HG03064 (cell line): ENCODE measurements at regions not wholly inside any gene's neighbourhood (a gene's known extent, or its start where the extent isn't known, plus 50 kb on each side); places are given as distances from the start of the nearest gene placed in this dataset.
A peak's percentile ranks its signal among the peaks of the same experiment; 100 is the strongest.
"Not testable (repeated sequence)": the region's sequence is repeated elsewhere in the genome, so short reads cannot be mapped to it uniquely, and the experiment has no call there.

ENCODE experiments used
- ATAC-seq: cut with Tn5 transposase; IDR thresholded peaks from one replicate; pipeline ENCODE4 v1.9.1; 2021; ENCODE audit warnings: low read depth; ENCODE audit not compliant: unreplicated experiment

DNA sequence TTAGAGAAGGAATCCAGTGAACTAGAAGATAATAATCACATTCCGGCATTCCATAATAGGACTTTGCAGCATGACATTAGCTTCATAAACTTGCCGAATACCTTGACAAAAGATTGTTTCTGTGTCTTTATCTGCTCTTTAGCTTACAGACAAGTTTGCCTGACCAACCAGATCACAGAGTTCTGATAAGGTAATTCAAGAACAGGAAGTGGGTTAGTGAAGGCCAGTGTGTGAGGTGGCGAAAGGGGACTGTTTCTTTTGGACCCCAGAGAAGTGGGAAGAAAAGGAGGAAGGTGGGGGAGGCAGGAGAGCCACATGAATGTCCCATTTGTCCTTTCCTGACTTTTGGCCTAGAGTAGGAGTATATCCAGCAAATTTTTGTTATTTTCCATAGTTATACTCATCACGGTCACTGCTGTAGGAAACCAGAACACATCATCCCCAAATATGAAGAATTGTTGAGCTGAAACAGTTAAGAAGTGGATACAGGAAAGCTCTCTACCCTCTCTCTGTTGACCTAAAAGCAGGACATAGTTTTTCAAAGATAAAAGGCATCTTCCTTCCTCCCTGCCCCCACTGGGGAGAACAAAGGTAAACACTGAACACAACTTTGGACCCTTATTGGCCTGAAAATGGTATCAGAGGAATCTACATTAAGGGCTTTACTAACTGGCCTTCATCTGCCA, 72.4 kb upstream of the TNFAIP3 start:
- no peak for ATAC-seq

DNA sequence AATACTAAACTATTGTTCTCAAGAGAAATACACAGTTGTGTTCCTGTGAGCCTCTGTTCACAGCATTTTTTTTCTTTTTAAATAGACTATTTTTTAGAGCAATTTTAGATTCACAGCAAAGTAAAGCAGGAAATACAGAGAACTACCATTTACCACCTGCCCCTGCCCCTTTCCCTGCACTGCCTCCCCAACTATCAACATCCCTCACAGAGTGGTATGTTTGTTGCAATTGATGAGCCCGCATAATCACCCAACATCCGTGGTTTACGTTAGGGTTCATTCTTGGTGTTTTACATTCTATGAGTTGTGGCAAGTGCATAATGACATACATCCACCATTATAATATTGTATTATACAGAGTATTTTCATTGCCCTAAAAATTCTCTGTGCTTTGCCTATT, 71.6 kb upstream of the TNFAIP3 start:
- ATAC-seq = no peak

DNA sequence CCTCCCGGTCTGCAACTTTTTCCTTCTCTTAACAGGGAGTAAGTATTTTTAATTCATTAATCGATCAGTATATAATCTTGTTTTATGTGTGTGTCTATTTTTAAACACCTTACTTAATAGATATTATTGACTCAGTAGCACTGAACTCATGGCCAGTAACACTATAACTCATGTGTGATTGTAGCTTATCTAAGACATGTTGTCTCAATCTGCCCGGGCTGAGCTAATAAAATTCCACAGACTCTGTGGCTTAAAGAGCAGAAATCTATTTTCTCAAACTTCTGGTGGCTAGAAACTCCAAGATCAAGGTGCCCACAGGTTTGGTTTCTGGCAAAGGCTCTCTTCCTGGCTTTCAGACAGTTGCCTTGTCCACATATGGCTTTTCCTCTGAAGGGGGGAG, 68.8 kb upstream of the TNFAIP3 start:
- no peak for ATAC-seq

DNA sequence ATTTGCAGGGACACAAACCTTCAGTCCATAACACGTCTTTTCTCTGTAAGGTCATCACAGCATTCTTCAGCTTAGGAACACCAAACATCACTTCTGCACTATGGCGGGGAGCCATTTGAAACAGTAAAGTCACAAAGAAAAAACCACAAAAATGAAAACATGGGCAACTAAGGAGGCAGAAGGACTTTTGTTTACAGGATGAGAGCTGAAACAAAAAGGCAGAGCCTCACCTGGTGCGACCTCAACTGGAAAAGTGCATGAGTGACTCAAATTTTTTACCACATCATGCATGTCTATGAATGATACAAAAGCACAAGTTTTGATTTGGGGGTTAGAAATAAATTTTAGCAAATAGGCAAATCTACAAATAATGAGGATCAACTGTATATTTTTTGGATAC, 68.2 kb upstream of the TNFAIP3 start:
- no peak for ATAC-seq

DNA sequence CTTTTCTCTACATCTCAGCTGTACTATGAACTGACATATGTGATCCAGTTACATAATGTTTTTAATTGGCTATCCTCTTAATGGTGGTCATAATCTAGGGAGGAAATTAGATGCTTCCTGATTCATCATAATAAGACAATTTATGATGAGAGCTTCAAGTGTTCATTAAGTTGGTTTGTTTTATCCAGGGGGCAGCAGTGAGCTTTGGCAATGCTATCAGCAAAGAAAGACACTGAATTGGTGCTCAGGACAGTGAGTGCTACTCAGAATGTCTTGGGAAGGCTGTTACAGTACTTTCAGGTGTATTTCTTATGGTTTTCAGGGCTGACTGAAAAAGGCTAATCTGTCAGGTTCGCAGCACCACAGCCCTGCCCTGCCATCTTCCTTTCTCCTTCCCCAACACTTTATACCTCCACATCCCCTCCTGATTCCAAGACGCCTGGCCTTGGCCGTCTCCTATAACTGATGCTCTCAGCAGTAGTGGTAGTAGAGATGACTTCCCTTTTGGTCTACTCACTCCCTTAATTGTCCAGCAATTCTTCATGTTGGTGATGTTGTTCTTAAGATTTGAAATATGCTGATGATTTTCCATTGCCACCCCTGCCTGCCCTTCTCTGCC, 67.0 kb upstream of the TNFAIP3 start:
- no peak for ATAC-seq

DNA sequence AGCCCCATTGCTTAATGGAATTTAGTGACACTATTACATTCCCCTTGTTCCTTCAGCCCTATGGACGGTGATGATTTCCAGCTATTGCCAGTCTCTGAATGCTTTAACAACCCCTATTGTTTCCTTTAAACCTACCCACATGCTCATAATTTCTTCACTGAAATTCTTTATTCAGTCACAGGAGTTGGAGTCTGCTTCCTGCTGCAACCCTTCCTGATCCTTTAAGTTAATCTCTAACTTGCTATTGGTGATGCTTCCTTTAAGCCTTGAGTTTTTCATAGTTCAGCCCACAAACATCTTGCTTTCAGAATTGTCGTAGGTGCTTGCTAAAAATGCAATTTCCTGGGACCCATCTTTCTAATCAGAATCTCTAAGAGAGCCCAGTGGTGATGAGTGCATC, 66.3 kb upstream of the TNFAIP3 start:
- no peak for ATAC-seq

DNA sequence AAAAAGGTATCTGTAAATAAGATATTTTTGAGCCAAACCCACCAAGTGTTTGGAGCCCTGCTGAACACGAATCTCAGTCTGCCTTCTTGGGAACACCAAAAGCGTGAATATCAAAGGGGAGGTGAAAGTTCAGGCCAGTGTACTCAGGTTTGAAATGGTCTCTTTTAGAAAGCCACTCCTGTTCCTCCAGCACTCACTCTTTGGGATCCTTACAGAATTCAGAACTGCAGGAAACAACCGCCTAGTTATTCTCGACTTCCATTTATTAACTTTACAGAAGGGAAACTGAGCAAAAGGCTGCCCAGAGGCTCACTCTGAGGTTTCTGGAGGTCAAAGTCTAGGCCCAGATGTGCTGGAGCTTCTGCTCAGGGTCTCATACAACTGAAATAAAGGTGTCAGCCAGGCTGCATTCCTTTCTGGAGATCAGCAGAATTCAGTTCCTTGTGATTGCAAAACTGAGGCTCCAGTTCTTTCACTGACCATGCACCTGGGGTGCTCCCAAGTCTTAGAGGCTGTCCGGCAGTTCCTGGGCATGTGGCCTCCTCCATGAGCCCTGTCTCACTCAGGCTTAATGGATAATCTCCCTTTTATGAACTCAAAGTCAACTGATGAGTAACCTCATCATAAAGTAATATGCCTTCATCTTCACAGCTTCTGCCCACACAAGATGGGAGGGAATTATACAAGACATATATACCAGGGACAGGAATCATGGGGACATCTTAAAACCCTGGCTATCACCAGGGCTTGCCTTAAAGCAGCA, 65.5 kb upstream of the TNFAIP3 start:
- ATAC-seq = no peak

DNA sequence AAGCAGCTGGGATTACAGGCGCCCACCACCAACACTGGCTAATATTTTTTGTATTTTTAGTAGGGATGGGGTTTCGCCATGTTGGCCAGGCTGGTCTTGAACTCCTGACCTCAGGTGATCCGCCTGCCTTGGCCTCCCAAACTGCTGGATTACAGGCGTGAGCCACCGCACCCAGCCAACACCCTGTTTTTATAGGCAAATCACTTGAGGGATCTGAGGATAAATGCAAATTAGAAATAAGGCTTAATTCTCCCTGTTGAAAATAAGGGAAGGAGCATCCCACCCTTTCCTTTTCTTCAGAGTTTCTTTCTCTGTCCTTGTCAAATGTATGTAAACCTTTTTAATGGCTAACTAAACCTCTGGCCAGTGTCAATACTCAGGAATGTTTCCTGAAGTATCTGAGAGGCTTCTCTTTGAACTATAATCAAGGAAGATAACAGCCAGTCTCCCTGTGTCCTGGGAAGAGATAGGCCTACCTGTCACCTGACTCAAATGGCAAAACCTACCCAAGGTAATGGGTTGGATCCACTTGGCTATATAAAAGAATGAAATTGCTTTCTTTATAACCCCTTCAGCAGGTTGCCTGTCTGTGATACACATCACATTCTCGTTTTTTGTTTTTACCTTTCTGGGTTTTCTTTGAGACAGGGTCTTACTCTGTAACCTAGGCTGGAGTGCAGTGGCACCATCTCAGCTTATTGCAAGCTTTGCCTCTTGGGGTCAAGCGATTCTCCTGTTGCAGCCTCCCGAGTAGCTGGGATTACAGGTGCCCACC, 64.5 kb upstream of the TNFAIP3 start:
- ATAC-seq = no peak

DNA sequence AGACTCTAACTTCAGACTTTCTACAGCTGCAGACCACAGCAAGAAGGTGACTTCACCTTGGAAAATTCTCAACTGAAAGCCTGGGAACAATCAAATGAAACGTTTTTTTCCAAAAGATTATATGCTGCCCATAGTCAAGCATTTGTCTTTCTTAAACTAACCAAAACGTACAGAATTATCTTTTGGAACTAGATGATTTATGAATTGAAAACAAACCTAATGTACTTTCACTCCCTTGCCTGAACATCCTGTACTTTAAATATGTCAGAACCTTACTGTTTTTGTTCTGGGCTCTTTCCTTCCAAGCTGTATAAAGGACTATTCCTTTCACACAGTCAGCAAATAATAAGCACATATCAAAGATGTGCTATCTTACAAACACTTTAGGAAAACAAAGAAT, 62.4 kb upstream of the TNFAIP3 start:
- ATAC-seq = no peak

DNA sequence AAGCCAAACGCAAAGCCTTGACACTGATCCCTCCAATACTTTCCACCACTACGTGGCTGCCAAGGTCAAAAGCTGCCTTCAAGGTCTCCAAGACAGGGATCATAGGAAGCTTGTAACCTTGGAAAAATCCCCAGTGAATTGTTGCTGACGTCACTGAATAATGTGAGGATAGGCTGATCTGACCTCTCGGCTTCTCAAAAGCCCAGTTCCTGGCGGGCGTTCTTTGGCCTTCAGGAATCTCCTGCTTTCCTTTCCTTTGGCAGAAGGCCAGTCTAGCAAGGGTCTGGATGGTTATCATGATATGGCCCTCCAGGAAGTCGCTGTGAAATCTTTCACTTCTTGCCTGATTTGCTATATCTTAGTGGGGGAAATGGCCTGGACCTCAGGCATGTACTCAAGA, 61.4 kb upstream of the TNFAIP3 start:
- ATAC-seq = no peak

DNA sequence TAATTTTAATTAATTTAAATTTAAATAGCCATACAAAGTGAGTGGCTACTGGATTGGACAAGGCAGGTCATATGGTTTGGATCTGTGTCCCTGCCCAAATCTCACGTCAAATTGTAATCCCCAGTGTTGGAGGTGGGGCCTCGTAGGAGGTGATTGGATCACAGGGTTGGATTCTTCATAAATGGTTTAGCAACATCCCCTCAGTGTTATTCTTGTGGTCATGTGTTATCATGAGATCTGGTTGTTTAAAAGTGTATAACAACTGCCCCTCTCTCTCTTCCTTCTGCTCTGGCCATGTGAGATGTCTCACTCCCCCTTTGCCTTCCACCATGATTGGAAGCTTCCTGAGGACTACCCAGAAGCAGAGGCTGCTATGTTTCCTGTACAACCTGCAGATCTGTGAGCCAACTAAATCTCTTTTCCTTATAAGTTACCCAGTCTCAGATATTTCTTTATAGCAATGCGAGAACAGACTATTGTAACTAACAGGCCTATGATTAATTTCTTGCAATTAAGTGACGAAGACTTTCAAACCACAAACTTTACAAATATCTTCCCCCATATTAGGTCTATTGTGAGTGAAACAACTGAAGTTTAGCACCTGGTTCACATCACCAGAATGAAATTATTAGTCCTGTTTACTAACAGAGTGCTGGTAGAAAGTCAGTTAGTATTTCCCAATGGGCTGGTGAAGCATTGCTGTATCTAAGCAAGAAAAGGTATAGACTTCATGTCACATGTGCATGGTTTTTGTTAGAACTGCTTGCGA, 60.0 kb upstream of the TNFAIP3 start:
- ATAC-seq = no peak

DNA sequence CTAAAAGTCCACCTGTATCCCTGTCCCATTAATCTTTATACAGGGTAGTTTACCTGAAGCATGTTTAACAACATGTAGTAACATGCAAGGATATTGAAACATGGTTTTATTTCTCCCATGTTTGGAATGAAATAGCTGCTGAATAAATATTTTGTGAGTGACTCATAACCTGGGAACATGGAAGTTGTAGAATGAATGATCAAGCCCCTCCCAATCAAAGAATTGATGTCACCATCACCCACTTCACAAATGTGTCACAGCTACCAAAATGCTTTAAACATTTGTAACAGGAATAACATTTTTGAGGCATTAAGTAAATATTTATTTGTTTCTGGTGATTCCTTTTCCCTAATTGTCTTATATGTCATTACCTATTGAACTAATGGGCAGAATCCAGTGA, 58.9 kb upstream of the TNFAIP3 start:
- ATAC-seq = no peak

DNA sequence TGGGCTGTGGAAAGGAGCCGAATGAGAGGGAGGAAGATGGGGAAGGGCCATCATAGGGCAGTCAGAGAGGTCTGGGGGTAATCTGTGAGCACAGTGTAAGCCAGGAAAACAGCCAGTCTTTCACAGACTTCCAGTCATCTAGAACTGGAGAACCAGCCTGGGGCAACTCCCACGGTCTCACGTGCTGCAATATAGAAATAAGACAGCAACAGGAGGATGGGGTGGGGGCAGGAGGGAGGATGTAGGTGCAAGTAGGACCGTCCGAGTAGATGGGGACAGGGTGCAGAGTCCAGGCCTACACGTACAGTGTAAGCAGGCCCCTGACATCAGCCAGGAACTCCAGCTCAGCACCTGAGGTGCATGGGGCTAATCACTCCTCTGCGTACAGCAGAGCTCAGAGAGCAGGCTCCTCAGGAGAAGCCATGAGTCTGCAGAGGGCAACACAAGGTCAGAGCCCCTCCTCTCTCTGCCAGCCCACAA, 58.2 kb upstream of the TNFAIP3 start:
- no peak for ATAC-seq

DNA sequence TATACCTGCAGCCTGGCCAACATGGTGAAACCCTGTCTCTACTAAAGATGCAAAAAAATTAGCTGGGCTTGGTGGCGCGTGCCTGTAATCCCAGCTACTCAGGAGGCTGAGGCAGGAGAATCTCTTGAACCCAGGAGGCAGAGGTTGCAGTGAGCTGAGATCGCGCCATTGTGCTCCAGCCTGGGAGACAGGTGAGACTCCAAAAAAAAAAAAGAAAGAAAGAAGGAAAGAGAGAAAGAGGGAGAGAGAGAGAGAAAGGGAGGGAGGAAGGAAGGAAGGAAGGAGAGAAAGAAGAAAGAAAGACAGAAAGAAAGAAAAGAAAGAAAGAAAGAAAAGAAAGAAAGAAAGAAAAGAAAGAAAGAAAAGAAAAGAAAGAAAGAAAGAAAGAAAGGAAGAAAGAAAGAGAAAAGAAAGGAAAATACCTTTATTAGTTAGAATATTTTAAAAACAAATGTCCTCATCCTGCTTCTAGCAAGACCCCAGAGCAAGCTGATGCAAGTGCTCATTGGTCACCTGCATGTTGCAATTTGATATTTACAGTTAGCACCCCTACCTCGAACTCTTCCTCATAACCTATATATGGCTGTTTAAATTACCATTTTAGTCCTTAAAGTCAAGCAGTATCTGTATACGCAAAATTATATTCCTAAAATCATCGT, 57.0 kb upstream of the TNFAIP3 start:
- ATAC-seq = not testable (repeated sequence)

DNA sequence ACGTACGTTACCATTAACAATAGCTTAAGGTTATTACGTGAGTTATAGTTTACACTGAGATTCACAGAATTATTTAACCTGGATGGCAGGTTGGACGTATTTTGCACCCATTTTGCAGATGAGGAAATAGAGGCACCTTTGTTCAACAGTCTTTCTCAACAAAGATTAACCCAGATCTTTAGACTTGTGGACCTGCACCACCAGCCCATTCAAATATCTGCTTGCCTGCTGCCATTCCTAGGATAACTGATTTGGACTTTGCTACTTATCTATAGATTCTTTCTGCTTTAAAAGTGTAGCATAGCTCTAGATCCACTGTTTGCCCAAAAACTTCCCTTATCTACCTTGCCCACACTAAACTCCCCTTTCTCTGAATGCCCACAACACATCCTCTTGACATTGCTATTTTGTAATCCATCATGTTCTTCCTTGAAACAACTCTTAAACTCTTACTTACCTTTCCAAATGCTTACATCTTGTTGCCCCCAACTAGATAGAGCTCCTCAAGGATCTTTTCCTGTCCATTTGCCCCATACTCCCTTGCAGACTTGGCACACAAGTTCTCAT, 56.4 kb upstream of the TNFAIP3 start:
- ATAC-seq = no peak

DNA sequence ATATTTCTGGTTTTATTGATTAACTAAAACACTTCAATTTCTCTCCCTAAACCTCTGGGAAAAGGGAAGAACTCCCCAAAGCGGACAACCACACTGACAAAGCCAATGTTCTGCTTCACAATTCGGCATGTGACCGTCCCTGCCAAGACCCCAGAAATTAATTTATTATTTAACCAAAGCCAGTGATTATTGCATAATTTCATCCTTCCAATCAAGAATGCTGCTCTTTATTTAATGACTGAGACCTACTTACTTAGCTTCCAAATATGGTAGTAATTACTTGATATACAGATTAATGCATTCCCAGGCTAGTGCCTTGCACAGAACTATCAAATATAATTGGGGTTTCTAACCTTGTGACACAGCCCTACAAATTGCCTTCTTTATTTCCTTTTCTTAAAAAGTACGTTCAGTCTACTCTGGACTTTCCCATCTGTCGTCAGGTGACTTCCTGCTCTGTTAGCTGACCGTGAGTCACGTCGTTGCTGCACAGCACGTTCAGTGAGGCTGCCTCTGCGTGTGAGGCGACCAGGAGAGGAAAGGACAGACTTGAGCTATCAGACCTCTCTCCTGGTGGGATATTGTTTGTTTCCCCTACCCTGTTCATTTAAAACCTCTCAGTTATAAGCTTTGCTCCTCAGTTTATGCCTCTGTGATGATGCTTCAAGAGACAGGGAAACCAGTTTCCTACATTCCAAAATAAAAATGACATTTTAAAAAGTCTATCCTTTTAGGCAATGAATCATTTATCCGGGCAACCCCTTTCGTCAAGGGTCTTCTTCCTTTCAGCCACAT, 55.7 kb upstream of the TNFAIP3 start:
- ATAC-seq = peak; percentile 83

DNA sequence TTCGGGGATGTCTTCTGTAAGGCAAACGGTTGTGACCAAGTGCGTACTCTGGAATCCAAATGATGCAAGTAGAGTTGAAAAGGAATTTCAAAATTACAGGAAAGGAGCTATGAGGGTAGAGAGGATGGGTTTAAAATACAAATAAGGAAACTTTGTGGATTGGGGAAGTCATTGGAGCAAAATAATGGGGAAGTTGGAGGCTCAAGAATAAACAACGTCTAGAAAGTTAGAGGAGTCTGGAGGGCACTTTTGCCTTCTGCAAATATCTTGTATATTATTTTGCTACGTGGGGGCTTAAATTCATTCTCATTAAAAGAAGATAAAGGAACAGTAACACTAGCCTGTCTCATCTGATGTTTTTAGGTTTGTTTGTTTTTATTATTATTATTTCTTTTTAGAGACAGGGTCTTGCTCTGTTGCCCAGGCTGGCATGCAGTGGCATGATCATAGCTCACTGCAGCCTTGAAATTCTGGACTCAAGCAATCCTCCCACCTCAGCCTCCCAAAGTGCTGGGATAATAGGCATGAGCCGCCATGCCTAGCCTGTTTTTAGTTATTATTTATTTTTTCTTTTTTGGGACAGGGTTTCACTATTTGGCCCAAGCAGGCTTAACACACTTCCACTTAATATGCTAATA, 55.0 kb upstream of the TNFAIP3 start:
- ATAC-seq = no peak

DNA sequence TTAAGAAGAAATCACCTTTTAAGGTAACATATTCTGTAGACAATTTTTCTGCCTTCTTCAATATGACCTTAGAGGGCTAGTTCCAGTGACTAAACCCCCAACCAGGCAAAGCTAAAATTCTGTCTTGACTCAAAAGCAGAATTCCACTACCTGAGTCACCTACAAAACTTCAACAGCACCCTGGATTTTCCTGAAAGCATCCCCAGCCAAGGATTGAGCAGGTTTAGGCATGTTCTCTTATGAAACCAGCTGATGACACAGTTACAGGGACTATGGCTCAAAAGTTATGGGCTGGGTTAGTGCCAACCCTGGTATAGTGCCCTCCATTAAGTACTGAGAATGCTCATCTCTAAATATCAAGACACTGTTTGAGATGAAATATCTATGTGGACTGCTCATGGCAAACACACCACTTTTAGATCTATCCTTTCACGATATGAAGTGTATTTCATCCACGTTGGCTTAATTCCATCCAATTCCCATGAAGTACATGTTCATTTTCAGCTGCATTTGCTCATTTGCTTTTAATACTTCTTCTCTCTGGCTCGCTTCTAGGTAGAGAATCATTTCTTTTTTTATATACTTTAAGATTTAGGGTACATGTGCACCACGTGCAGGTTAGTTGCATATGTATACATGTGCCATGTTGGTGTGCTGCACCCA, 53.6 kb upstream of the TNFAIP3 start:
- no peak for ATAC-seq
